Spleen (tissue), 3 donors: ENCODE measurements at regions not wholly inside any gene's neighbourhood (a gene's known extent, or its start where the extent isn't known, plus 50 kb on each side); places are given as distances from the start of the nearest gene placed in this dataset.

Experiments
- POLR2A ChIP-seq, 3 donors: fragments of 450-650 bp; IDR thresholded peaks; one replicate each; pipeline ENCODE4 v1.5.1; 2017; ENCODE audit warnings: antibody characterized with exemption in 3 of 3, mild to moderate bottlenecking in 1 of 3
- POLR2AphosphoS5 ChIP-seq, 3 donors: sonication (generic); formaldehyde crosslinking; IDR thresholded peaks; one replicate each; pipeline ENCODE4 v1.5.1; 2017; ENCODE audit warnings: antibody characterized with exemption in 3 of 3

DNA sequence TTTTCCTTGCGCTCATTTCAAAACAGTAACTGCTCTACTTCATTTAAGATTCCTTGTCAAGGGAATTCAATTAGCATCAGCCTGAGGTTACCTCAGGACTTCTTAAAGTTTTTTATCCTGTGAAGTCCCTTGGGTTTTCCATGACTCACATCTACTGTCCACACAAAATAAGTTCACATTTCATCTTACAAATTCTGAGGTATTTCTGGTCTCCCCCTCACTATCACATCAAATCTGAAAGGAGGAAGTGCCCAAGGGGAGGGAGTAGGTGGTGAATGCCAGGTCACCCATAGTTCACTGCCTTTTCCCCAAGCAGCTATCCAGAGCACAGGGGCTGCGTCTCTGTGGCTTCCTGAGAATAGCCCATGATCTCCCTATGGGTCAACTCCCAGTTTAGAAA, 227.1 kb upstream of the NREP start:
- TF ChIP-seq POLR2A (IDR thresholded peaks at IDR 0.05), result no peak
- no peak for TF ChIP-seq POLR2AphosphoS5 (IDR thresholded peaks at IDR 0.05)
